COLO829 (cell line): ENCODE measurements at regions not wholly inside any gene's neighbourhood (a gene's known extent, or its start where the extent isn't known, plus 50 kb on each side); places are given as distances from the start of the nearest gene placed in this dataset.
"Not testable (repeated sequence)": the region's sequence is repeated elsewhere in the genome, so short reads cannot be mapped to it uniquely, and the experiment has no call there.

Source experiments
- DNase-seq: peaks from one replicate; pipeline ENCODE4 v3.0.0; 2012; ENCODE audit warnings: low spot score

DNA sequence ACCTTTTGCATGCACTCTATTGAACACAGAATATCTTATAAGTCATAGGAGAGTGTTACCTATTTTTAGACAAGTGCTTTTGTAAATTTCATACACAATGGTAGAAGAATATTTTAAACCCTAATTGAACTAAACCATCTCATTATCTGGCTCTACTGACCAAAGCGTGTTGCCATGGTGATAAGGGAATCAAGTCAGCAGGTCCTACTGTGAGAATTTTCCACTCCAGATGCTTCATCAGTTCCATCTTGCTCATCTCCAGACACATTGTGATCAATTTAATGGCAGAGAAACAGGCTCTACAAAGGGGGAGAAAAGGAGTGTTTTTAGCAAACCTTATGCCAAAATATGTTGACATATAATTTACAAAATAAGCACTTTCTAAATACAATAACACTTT lies 621.9 kb upstream of the GHITM start:
- DNase-seq = no peak

DNA sequence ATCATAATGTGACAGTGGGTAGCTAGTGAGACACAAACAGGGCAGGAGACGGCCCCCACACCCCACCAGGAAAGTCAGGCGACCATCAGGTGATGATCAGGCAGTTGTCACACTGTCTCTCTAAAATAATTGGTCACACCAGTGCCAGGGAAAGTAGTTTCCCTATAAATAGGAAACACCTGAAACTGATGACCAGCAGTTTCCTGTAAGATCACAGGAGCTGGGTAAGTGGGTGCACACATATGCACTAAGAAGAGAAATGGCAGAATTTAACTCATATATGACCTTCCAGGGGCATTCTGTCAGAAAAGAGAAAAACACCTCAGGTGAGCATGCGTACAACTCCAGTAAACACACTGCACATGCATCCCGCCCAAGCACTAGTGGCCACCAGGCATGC lies 620.5 kb upstream of the GHITM start:
- no peak for DNase-seq

DNA sequence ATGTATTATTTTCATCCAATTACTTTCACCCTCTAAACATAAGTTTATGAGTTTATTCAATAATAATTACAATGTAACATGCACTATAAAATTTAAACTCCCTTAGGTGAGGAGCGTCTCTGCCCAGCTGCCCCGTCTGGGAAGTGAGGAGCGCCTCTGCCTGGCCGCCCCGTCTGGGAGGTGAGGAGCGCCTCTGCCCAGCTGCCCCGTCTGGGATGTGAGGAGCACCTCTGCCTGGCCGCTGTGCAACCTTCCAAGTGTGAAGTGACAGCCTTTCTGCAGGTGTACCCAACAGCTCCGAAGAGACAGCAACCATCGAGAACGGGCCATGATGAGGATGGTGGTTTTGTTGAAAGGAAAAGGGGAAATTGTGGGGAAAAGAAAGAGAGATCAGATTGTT lies 618.9 kb upstream of the GHITM start:
- DNase-seq = not testable (repeated sequence)

DNA sequence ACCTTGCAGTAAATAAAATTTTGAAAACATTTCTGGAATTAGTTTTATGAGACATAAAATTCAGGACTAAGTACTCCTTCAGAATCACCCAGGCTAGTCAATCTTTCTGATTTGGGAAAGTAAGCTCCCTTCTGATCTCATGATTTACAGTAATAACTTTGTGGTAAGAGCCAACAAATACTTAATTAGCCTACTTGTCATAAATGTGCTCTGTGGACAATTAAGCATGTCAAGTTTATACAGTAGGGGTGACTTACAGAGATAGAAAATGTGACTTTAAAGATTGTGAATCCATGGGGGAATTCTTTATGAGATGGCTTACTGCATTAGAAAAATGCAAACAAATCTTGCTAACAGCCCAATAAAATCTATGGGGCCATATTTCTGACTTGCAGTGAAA lies 616.9 kb upstream of the GHITM start:
- no peak for DNase-seq

DNA sequence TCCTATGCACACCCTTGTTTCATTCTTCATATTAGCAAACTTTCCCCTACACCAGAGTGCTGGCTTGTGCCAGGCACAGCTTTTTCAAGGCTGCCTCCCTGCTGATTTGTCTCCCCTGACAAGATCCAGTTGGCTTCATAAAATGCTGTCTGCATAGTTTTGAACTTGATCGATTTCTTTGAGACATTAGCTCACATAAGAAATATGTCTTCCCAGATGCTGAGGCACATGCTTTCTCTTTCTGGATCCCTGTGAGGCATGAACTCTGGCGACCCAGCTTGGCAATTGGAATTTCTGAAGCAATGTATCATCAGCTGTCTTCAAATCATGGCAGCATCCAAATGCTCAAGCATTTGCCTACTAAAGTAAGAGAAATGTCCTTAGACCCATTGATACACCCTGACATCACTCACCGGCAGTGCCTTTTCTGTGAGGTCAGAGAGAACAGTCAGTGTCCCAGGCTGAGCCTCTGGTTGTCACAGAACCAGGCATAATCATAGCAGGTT lies 616.4 kb upstream of the GHITM start:
- DNase-seq = no peak

DNA sequence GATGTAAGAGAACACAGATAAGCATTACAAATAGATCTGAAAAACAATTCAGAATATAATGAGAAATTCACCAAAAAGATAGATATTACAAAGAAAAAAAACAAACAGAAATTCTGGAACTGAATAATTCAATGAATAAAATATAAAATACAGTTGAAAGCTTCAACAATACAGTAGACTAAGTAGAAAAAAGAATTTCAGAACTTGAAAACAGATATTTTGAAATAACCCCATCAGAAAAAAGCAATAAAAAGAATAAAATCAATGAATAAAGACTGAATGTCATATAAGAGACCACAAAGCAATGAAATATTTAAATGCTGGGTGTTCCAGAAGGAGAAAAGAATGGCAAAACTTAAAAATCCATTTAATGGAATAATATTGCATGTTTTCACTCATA lies 611.4 kb upstream of the GHITM start:
- DNase-seq = no peak

DNA sequence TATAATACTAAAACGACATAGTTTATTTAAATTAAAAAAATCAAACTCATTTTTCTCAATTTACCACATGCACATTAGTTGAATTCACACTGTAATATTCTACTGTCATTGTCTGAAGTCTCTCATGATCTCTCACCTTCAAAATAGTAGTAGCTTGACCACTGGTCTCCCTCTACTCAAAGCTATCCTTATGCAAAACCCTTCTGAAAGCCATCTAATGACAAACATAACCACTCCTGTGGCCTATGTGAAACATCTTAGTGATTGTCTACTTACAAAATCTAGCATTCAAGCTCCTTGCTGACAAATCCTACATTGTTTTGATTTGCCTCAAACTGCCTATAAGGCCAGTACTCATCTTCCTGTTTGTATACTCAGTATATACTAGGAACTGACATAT lies 606.0 kb upstream of the GHITM start:
- no peak for DNase-seq

DNA sequence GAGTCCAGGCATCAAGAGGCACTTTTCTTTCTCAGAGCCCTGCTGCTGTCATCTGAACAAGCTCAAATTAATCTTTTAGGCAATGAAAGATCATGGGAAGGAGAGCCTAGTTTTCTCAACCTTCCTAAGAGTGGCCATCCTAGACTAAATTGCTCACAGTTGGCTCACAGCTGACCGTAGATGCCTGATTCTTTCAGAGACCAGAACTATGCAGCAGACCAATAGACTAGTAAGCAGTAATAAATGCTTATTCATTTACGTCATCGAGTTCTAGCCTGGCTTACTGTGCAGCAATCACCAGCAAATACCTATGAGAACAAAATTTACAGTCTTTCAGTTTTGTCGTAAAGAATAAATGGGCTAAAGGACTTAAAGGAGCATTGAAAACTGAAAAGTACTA lies 602.9 kb upstream of the GHITM start:
- no peak for DNase-seq

DNA sequence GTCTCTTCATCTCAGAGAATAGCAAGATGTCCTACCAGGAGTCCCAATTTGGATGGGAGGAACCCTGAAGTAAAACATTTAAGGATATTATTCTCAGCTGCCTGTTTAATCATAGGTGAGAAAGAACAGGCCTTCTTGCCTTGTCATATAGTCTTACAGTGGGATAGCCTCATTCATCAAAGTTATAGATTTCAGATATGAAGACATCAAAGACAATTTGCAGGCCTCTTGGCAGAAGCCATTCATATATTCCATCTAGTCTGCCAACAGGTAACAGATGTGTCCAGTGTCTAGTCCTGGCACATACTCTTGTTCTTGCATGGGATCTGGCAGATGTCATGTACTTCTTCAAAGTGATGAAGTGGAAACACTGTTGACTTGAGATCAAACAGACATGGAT lies 601.3 kb upstream of the GHITM start:
- DNase-seq = no peak

DNA sequence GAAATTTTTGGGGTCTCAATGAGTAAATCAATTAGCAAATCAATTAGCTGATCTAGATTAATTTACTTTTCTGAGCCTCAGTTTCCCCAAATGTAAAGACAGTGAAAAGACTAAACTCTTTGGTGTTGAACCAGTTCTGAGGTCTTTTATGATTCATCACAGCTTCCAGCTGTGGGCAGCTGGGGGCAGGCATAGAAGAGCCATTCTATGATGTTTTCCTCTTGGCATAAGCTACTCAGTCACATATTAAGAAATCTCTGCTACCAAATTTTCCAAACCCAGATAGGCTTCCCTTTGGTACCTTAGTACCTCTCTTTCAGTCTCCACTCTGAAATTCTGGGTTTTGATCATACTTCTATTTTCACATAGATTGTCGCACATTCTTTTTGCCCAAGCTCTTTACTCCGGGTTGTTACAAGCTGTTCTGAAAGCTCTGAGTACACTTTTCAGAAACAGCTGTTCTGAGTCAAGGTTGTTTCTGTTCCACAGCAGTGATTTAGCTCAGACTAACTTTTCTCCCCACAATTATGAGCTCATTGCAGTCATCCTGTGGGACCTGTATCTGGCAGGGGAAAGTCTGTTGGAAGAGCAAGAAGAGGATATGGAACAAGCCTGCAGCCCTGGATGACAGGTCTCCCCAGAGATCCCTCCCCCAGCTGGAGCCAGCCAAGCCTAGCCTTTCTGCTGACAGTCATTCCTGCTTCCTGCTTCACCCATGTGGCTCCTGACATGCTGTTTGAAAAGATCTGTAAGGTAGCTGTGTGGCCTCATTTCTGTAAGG lies 599.6 kb upstream of the GHITM start:
- DNase-seq = no peak

DNA sequence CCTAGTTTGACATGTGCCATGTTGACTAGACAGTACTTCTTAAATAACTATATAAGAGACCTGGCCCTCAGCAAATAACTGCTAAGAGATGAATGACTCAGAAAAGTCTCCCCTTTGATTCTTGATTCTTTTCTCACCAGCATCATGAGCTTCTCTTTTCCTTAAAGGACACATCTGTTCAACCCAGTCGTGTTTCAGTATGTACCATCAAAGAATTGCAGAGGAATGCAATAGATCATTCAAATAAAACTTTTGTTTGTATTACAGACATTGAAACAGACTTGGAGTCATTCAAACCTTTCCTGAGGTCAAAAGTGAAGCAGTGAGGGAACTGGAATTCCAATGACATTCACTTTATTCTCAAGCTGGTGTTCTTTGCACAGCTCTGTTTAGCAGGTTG lies 598.3 kb upstream of the GHITM start:
- DNase-seq = no peak

DNA sequence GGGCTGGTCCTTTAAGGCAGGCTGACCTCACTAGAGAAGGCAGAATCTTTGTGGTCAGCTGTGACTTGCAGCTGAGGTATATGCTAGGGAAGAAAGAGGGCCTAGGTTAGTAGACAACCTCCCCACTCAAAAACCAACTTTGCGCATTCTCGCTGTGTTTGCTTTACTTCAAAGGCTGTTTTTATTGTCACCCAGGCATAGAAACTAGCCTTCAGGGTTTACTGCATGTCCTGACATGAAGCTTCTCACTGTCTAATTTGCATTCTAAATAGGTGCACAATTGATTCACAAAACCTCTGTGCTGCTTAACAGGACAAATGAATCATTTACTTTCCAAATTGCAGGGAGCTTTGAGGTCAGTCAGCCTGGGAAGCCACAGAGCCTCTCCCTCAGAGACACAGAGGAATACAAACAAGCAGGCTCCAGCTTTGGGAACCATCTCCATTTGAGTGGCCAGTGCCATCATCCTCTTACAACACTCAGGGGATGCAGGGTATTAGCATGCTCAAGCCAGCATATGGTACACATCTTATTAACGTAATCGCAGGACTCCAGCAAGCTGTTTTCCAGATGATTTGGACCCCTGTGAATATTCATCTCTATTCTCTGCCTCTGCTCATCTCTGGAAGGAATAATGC lies 596.4 kb upstream of the GHITM start:
- no peak for DNase-seq

DNA sequence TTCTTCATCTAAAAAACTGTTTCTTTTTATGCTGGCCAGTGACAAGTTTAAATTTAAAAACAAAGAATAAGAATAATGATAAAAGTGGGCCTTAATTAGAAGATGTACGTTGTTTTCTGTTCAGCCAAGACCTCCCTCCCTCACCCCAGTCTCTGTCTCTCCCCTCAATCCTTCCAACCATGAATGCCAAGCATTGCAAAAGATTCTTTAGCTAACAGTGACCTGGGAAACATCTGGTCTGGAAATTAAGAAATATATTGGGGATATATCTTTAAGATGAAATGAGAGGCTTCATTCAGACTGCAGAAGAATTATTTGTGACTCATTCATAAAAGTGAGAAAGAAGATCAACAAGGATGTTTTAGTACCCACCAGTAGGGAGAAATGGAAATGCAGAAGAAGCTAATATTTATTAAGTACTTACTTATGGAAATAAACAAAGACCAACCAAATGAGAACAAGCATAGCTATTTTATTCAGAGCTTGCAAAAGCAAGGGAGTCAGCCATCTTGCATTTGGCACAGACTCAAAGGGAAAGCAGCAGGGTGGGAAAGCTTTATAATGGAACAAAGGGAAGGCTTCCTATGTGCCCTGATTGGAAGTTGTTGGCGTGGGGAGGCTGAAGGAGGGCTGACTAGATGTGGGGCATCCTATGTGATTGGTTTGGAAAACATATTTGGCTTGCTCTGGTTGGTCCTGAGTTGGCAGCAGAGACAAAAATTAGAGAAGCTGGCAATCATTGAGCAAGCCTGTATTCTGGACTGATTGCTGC lies 595.4 kb upstream of the GHITM start:
- no peak for DNase-seq

DNA sequence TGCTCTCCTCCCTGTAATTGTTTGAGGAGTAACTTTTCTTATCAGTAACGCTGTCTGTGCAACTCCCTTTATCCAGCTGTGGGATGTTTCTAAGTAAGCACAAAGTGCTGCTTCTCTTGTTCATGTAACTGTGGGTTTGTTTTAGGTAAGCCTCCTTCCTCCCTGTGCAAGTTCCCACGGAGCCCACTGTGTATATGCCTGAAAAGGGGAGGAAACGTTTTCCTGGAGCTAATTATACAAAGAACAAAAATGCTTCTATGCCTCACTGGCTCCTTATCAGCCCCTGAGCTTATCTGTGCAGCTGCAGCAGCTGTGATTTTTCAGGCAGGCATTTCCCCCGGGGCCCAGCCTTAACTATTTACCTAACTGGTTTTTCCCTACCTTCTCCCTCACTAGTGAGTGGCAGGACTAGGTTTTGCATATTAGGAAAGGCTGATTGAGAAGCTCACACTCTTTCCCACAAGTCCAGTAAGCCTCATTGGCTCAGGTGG lies 593.4 kb upstream of the GHITM start:
- DNase-seq = no peak

DNA sequence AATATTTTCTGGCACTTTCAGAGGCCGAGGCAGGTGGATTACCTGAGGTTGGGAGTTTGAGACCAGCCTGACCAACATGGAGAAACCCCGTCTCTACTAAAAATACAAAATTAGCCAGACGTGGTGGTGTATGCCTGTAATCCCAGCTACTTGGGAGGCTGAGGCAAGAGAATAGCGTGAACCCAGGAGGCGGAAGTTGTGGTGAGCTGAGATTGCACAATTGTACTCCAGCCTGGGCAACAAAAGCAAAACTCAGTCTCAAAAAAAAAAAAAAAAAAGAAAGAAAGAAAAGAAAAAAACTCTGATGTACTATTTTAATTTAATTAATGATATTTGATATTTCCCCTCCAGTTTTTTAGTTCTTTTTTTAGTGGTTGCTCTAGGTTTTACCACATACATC lies 588.1 kb upstream of the GHITM start:
- DNase-seq = not testable (repeated sequence)

DNA sequence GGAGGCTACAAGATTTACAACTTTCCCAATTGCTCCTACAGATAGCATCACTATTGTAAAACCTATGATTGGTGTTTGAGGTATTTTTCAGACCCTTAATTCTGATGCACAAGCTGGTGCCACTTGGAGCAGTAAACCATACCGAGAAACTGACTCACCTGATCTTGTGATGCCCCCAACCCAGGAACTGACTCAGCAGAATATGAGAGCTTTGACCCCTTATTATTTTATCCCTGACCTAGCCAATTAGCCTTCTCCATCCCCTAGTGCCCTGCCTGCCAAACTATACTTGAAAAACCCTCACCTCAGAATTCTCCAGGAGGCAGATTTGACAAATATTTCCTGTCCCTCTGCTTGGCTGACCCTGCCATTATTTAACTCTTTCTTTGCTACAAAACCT lies 585.9 kb upstream of the GHITM start:
- no peak for DNase-seq

DNA sequence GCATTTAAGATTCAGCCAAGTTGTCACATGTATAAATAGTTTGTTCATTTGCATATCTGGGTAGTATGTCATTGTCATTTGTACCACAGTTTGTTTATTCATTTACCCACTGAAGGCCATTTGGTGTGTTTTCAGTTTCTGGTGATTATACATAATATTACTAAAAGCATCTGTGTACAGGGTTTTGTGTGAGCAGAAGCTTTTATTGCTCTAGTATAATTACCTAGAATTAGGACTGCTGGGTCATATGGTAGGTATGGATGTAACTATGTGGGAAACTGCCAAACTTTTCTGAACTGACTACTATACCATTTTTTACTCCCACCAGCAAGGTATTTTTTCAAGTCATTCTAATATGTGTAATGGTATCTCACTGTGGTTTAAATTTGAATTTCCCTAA lies 584.0 kb upstream of the GHITM start:
- no peak for DNase-seq

DNA sequence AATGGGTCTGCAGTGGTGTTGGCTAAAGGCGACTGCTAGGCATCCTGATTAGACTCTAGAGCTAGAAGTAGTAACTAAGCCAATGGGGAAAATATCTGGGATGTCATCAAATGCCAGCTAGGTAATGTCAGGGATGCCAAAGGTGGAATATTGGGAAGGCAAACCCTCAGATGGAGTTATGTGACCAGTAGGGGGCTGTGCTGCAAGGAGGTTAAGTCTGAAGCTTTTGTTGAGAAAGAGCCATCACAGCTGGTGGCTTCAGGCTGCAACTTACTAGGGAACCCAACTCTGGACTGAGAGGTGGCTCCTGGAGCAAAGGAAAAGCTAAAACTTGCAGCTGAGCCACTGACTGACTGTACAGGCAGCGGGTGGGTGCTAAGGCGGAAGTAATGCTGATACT lies 576.9 kb upstream of the GHITM start:
- no peak for DNase-seq

DNA sequence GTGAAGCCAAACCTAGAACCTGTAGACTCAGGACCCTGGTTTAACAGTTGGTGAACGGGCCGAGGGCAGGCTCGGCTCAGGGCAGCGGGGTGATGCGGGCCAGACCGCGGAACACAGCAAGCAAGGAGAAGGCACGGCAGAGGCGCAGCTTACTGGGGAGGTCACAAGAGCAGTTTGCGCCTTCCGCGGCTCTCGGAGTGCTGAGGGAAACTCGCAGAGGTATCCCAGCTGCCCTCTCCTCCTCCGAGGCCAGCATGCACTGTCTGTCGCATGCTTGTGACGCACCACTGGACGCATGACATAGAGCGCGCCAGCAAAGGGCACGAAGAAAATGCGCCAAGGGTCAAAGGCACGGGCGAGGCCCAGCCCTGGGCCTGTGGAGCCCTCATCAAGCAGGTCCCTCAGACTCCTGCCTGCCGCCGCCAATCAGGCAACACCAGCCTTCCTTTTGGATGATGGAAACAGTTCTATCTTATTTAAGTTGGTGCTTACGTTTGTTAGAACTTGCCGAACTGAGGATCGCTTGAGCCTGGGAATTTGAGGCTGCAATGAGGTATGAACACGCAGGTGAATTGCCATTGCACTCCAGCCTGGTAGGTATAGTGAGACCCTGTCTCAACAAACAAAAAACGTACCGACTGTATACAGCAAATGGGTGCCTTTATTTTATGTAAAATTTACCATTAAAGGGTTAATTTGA lies 574.3 kb upstream of the GHITM start:
- no peak for DNase-seq

DNA sequence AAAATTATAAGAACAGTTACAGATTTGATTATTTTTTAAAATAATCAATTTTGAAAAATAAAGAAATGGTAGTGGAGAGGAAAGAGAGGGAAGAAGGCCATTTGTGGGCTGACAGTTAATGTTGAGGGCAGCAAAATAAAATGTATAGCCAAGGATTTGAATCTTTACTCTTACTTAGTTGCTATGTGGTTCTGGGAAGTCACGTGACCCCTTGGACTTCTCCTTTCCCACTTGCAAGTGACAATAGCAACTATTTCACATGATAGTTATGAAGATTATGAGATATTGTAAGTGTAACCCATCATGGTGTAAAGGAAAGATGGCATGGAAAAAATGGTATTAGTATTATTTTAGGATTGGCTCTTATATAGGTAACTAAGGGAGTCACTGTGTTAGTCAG lies 567.3 kb upstream of the GHITM start:
- DNase-seq = no peak

DNA sequence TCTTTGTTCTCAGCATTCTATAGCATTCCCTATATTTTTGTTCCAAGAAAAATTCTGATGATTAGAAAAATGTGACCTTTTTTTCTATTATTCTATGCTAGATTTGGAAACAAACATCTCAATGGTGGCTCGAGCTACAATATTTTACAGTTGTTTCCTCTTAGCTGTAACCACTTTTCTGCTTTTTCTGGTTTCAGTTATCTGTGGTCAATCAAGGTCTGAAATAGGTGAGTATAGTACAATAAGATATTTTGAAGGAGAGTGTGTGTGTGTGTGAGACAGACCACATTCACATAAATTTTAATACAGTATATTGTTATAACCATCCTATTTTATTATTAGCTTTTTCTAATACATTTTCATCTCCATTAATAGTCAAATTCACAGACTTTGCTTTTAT lies 564.5 kb upstream of the GHITM start:
- DNase-seq = no peak

DNA sequence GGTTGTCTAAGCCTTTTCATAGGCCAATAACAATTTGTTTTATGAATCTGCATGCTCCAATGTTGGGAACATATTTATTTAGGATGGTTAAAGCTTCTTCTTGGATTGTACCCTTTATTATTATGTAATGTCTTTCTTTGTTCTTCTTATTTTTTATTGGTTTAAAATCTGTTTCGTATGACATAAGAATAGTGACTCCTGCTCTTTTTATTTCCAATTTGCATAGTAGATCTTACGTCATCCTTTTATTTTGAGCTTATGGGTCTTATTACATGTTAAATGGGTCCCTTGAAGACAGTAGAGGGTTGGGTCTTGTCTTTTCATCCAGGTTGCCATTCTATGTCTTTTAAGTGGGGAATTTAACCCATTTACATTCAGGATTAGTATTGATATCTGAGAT lies 561.9 kb upstream of the GHITM start:
- no peak for DNase-seq
